Spleen (tissue), 11 donors: ENCODE measurements at regions not wholly inside any gene's neighbourhood (a gene's known extent, or its start where the extent isn't known, plus 50 kb on each side); places are given as distances from the start of the nearest gene placed in this dataset.

Source experiments
- DNase-seq: peaks from one replicate; pipeline ENCODE4 v3.0.0-alpha.2; 2020
- H3K27ac ChIP-seq, 8 donors: fragments of 200-600 bp; sonication (generic) in 7 of 8; 1 replicate in 4 of 8; 2 replicates in 4 of 8; pipeline versions ENCODE4 v1.5.0 to v1.8.0; 2016 to 2021; ENCODE audit warnings: inconsistent platforms in 4 of 8, mild to moderate bottlenecking in 4 of 8, moderate library complexity in 1 of 8
- H3K27me3 ChIP-seq, 7 donors: fragments of 200-600 bp; sonication (generic) in 6 of 7; replicated peaks in 1 of 7; 1 replicate in 4 of 7; 2 replicates in 3 of 7; pipeline versions ENCODE4 v1.5.0 to v1.8.0; 2016 to 2021; ENCODE audit warnings: inconsistent platforms in 3 of 7, mild to moderate bottlenecking in 1 of 7
- H3K36me3 ChIP-seq, 6 donors: fragments of 200-600 bp; sonication (generic) in 5 of 6; 1 replicate in 4 of 6; 2 replicates in 2 of 6; pipeline versions ENCODE4 v1.5.0 to v1.8.0; 2016 to 2021; ENCODE audit warnings: inconsistent platforms in 2 of 6
- H3K4me1 ChIP-seq, 6 donors: fragments of 200-600 bp; sonication (generic) in 5 of 6; 1 replicate in 3 of 6; 2 replicates in 3 of 6; pipeline versions ENCODE4 v1.5.0 to v1.8.0; 2016 to 2021; ENCODE audit warnings: inconsistent platforms in 3 of 6
- H3K4me3 ChIP-seq, 8 donors: fragments of 200-600 bp; sonication (generic) in 7 of 8; 1 replicate in 4 of 8; 2 replicates in 4 of 8; pipeline versions ENCODE4 v1.5.0 to v1.8.0; 2016 to 2021; ENCODE audit warnings: inconsistent platforms in 4 of 8, mild to moderate bottlenecking in 4 of 8, moderate library complexity in 2 of 8
- H3K9me3 ChIP-seq, 8 donors: fragments of 200-600 bp; sonication (generic) in 7 of 8; 1 replicate in 4 of 8; 2 replicates in 4 of 8; pipeline versions ENCODE4 v1.5.0 to v1.8.0; 2016 to 2021; ENCODE audit warnings: inconsistent platforms in 4 of 8
- CTCF ChIP-seq, 11 experiments: fragments of 200-600 bp in 7 of 11; fragments of 450-650 bp in 4 of 11; sonication (generic) in 4 of 11; IDR thresholded peaks in 8 of 11; conservative IDR thresholded peaks in 3 of 11; 1 replicate in 7 of 11; 2 replicates in 4 of 11; pipeline versions ENCODE4 v1.4.0 to v1.8.0; 2016 to 2021; ENCODE audit warnings: antibody characterized with exemption in 11 of 11, inconsistent platforms in 4 of 11, mild to moderate bottlenecking in 1 of 11
- POLR2A ChIP-seq, 3 donors: fragments of 450-650 bp; IDR thresholded peaks; one replicate each; pipeline ENCODE4 v1.5.1; 2017; ENCODE audit warnings: antibody characterized with exemption in 3 of 3, mild to moderate bottlenecking in 1 of 3
- POLR2AphosphoS5 ChIP-seq, 3 donors: sonication (generic); formaldehyde crosslinking; IDR thresholded peaks; one replicate each; pipeline ENCODE4 v1.5.1; 2017; ENCODE audit warnings: antibody characterized with exemption in 3 of 3
- WGBS, 5 donors: extraction: QIAGEN DNeasy Blood & Tissue Kit in 3 of 5; methylation state at CpG; one replicate each; pipeline versions ENCODE4 v1.1.5 to v1.1.7; 2013 to 2018; 5-methylcytosine and 5-hydroxymethylcytosine counted together
- intact Hi-C: fragments of 100-400 bp; cut with DNase I; formaldehyde crosslinking; loops from one replicate; pipeline ENCODE4 v1.15.0; 2023; ENCODE audit warnings: low total_unique reads
- donor health status: healthy with polysubstance abuse.
- donor health status: DM: no; HTN: no; CAD: no; lungs with moderate emphysema.
- donor health status: DM: no; HTN: no; CAD: no.
- donor health status: Bipolar disorder and iron deficiency.
- donor health status: healthy.
- donor health status: DM: no; HTN: no; CAD: no.
- donor health status: DM: yes; HTN: yes; CAD: no.

- Histone ChIP-seq H3K4me1 (no peaks in the 10 kb centered on the region), H3K27me3 (no peaks in the 10 kb centered on the region), H3K9me3 (peaks cover 0 to 20% (median 7%) of the 10 kb centered on the region in 8 donors), H3K27ac (no peak overlapping the region), H3K4me3 (no peak overlapping the region), H3K36me3 (no peaks in the 10 kb centered on the region)
- intact Hi-C loops, result no loop called here
- TF ChIP-seq POLR2A (IDR thresholded peaks at IDR 0.05) (no peak), CTCF (IDR thresholded peaks at IDR 0.05 in 8 of 11, conservative IDR thresholded peaks at IDR 0.05 in 3 of 11) (no peak), POLR2AphosphoS5 (IDR thresholded peaks at IDR 0.05) (no peak)
- WGBS, 5 donors, result 65 to 85% (median 75%) methylated on average over 2 of the region's 2 CpGs
- no peak for DNase-seq
These were observed 188.9 kb upstream of the FOXG1 start for GRCh38 chr14:28577711-28578131.

GRCh38 chr14:28584951-28585350, 181.6 kb upstream of the FOXG1 start:
- Histone ChIP-seq H3K27me3 (no peaks in the 10 kb centered on the region), H3K4me3 (no peak overlapping the region), H3K27ac (no peak overlapping the region), H3K36me3 (no peaks in the 10 kb centered on the region), H3K4me1 (no peaks in the 10 kb centered on the region), H3K9me3 (peaks cover 0 to 10% (median 0%) of the 10 kb centered on the region in 8 donors)
- 66 to 84% (median 81%) methylated on average over 2 of the region's 2 CpGs for WGBS, 5 donors
- TF ChIP-seq CTCF (IDR thresholded peaks at IDR 0.05 in 8 of 11, conservative IDR thresholded peaks at IDR 0.05 in 3 of 11) (no peak), POLR2AphosphoS5 (IDR thresholded peaks at IDR 0.05) (no peak), POLR2A (IDR thresholded peaks at IDR 0.05) (no peak)
- intact Hi-C loops, result no loop called here
- DNase-seq, result no peak

- 40 to 83% (median 65%) methylated on average over 1 of the region's 1 CpG for WGBS, 5 donors
- no peak overlapping the region for H3K4me3 ChIP-seq
- peaks cover 0 to 10% (median 0%) of the 10 kb centered on the region in 8 donors for H3K9me3 ChIP-seq
- H3K27me3 ChIP-seq, result no peaks in the 10 kb centered on the region
- H3K4me1 ChIP-seq, result no peaks in the 10 kb centered on the region
- TF ChIP-seq CTCF (IDR thresholded peaks at IDR 0.05 in 8 of 11, conservative IDR thresholded peaks at IDR 0.05 in 3 of 11) (no peak), POLR2AphosphoS5 (IDR thresholded peaks at IDR 0.05) (no peak), POLR2A (IDR thresholded peaks at IDR 0.05) (no peak)
- H3K36me3 ChIP-seq, result no peaks in the 10 kb centered on the region
- no peak overlapping the region for H3K27ac ChIP-seq
- no peak for DNase-seq
- intact Hi-C loops, result no loop called here
These were observed 176.8 kb upstream of the FOXG1 start for GRCh38 chr14:28589792-28590191.

- no peak overlapping the region for H3K4me3 ChIP-seq
- intact Hi-C loops, result no loop called here
- H3K4me1 ChIP-seq, result no peaks in the 10 kb centered on the region
- H3K9me3 ChIP-seq, result no peaks in the 10 kb centered on the region
- no peak for DNase-seq
- no peaks in the 10 kb centered on the region for H3K36me3 ChIP-seq
- TF ChIP-seq POLR2AphosphoS5 (IDR thresholded peaks at IDR 0.05), result no peak
- no peak for TF ChIP-seq POLR2A (IDR thresholded peaks at IDR 0.05)
- no peak for TF ChIP-seq CTCF (IDR thresholded peaks at IDR 0.05 in 8 of 11, conservative IDR thresholded peaks at IDR 0.05 in 3 of 11)
- H3K27ac ChIP-seq, result no peak overlapping the region
- H3K27me3 ChIP-seq, result no peaks in the 10 kb centered on the region
These were observed 170.2 kb upstream of the FOXG1 start for GRCh38 chr14:28596391-28596790.
